ENCODE measurements at regions not wholly inside any gene's neighbourhood (a gene's known extent, or its start where the extent isn't known, plus 50 kb on each side); places are given as distances from the start of the nearest gene placed in this dataset.

DNA sequence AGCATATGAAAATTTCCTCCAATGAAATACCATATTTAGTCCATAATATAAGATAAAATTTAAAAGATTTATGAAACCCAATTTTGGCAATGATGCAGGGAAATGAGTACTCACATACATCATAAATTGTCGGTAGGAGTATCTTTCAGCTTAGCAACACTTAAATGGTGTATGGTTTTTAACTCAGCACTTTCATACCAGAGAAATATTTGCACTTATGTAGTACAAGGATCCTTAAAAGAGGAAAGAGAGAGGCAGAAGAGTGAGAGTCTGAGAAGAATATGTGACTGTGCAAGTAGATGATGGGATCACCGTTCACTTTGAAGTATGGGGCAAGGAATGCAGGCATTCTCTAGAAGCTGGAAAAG, 379.3 kb upstream of the DCN start:
- TF ChIP-seq, protein P1, sequence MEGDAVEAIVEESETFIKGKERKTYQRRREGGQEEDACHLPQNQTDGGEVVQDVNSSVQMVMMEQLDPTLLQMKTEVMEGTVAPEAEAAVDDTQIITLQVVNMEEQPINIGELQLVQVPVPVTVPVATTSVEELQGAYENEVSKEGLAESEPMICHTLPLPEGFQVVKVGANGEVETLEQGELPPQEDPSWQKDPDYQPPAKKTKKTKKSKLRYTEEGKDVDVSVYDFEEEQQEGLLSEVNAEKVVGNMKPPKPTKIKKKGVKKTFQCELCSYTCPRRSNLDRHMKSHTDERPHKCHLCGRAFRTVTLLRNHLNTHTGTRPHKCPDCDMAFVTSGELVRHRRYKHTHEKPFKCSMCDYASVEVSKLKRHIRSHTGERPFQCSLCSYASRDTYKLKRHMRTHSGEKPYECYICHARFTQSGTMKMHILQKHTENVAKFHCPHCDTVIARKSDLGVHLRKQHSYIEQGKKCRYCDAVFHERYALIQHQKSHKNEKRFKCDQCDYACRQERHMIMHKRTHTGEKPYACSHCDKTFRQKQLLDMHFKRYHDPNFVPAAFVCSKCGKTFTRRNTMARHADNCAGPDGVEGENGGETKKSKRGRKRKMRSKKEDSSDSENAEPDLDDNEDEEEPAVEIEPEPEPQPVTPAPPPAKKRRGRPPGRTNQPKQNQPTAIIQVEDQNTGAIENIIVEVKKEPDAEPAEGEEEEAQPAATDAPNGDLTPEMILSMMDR (IDR thresholded peaks at IDR 0.05; ENCODE audit: insufficient read depth in 1 of 2, low read depth in 1 of 2, low read length in 1 of 2, severe bottlenecking in 1 of 2, unreplicated experiment in 1 of 2) = no peak
- POLR2A ChIA-PET = no interaction called here
- no peaks in the 10 kb centered on the region for H3K9me3 ChIP-seq
- H3K4me3 ChIP-seq (ENCODE audit: low read depth, low read length) = no peak overlapping the region
- H3K36me3 Mint-ChIP-seq (ENCODE audit: insufficient read depth, unreplicated experiment) = no peaks in the 10 kb centered on the region
- CTCF ChIA-PET = no interaction called here
- H3K4me1 ChIP-seq = no peaks in the 10 kb centered on the region
- DNase-seq = no peak
- no TSS peak for BruUV-seq (replicated peaks)
- no peak overlapping the region for H3K4me3 Mint-ChIP-seq (ENCODE audit: unreplicated experiment)
- H3K27me3 ChIP-seq (replicated peaks; ENCODE audit: control insufficient read depth, insufficient read depth, low read length) = no peaks in the 10 kb centered on the region
- no peaks in the 10 kb centered on the region for H3K9me3 Mint-ChIP-seq (ENCODE audit: unreplicated experiment)
- H3K4me1 Mint-ChIP-seq (ENCODE audit: low read depth, unreplicated experiment) = no peaks in the 10 kb centered on the region
- intact Hi-C loops (cut with micrococcal nuclease; ENCODE audit: unreplicated experiment) = no loop called here
- no peak overlapping the region for H3K27ac Mint-ChIP-seq (ENCODE audit: unreplicated experiment)
- peaks cover 2% of the 10 kb centered on the region for H3K27me3 Mint-ChIP-seq (ENCODE audit: insufficient read depth, unreplicated experiment)
- H3K36me3 ChIP-seq (ENCODE audit: control insufficient read depth, insufficient read depth, low read length) = no peaks in the 10 kb centered on the region

DNA sequence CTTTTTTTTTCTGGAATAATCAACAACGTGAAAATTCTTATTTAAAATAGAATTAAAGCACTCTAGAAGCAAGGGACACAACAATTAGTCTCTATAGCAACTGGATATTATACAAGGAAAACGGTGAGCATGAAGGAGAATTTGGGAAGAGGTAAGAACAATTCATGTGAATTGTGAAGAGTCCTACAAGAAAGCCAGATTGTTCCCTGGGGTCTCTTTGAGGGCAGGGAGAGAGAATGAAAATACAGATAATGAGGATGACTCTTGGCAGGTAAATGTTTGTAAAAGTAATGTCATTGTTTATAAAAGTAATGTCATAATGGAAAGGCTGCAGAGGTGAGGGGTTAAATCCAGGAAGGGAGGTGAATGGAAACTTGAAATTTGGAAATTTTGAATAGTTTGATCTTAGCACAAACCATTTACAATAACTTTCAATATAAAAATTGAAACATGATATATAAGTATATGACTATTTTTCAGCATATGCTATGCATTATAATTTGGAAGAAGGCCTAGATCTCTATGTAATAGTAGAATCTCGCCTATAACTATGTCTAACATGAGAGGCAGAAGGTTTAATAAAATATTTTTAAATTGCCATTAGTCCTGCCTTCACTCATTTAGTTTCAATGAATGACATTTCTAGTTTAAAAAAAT, 378.8 kb upstream of the DCN start:
- no TSS peak for BruUV-seq (replicated peaks)
- Mint-ChIP-seq H3K4me1 (ENCODE audit: low read depth, unreplicated experiment) (no peaks in the 10 kb centered on the region), H3K36me3 (ENCODE audit: insufficient read depth, unreplicated experiment) (no peaks in the 10 kb centered on the region), H3K27ac (ENCODE audit: unreplicated experiment) (no peak overlapping the region), H3K27me3 (ENCODE audit: insufficient read depth, unreplicated experiment) (peaks cover 2% of the 10 kb centered on the region), H3K4me3 (ENCODE audit: unreplicated experiment) (no peak overlapping the region), H3K9me3 (ENCODE audit: unreplicated experiment) (no peaks in the 10 kb centered on the region)
- CTCF ChIA-PET = no interaction called here
- H3K27me3 ChIP-seq (replicated peaks; ENCODE audit: control insufficient read depth, insufficient read depth, low read length) = no peaks in the 10 kb centered on the region
- H3K36me3 ChIP-seq (ENCODE audit: control insufficient read depth, insufficient read depth, low read length) = no peaks in the 10 kb centered on the region
- TF ChIP-seq, protein P1 (IDR thresholded peaks at IDR 0.05; ENCODE audit: insufficient read depth in 1 of 2, low read depth in 1 of 2, low read length in 1 of 2, severe bottlenecking in 1 of 2, unreplicated experiment in 1 of 2) = no peak
- H3K4me3 ChIP-seq (ENCODE audit: low read depth, low read length) = no peak overlapping the region
- DNase-seq = no peak
- intact Hi-C loops (cut with micrococcal nuclease; ENCODE audit: unreplicated experiment) = no loop called here
- H3K9me3 ChIP-seq = no peaks in the 10 kb centered on the region
- POLR2A ChIA-PET = no interaction called here
- H3K4me1 ChIP-seq = no peaks in the 10 kb centered on the region

DNA sequence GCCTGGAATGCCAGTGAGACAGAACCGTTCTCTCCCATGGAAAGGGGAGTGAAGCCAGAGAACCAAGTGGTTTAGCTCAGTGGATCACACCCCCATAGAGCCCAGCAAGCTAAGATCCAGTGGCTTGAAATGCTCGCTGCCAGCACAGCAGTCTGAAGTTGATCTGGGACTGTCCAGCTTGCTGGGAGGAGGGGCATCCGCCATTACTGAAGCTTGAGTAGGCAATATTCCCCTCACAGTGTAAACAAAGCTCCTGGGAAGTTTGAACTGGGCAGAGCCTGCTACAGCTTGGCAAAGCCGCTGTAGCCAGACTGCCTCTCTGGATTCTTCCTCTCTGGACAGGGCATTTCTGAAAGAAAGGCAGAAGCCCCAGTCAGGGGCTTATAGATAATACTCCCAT, 374.3 kb upstream of the DCN start:
- BruUV-seq (replicated peaks) = no TSS peak
- Mint-ChIP-seq H3K4me3 (ENCODE audit: unreplicated experiment) (no peak overlapping the region), H3K4me1 (ENCODE audit: low read depth, unreplicated experiment) (no peaks in the 10 kb centered on the region), H3K9me3 (ENCODE audit: unreplicated experiment) (no peaks in the 10 kb centered on the region), H3K27ac (ENCODE audit: unreplicated experiment) (no peak overlapping the region), H3K36me3 (ENCODE audit: insufficient read depth, unreplicated experiment) (no peaks in the 10 kb centered on the region), H3K27me3 (ENCODE audit: insufficient read depth, unreplicated experiment) (peaks cover 2% of the 10 kb centered on the region)
- Histone ChIP-seq H3K4me1 (no peaks in the 10 kb centered on the region), H3K9me3 (no peaks in the 10 kb centered on the region), H3K27me3 (replicated peaks; ENCODE audit: control insufficient read depth, insufficient read depth, low read length) (no peaks in the 10 kb centered on the region), H3K36me3 (ENCODE audit: control insufficient read depth, insufficient read depth, low read length) (no peaks in the 10 kb centered on the region), H3K4me3 (ENCODE audit: low read depth, low read length) (no peak overlapping the region)
- POLR2A ChIA-PET = no interaction called here
- CTCF ChIA-PET = no interaction called here
- TF ChIP-seq, protein P1 (IDR thresholded peaks at IDR 0.05; ENCODE audit: insufficient read depth in 1 of 2, low read depth in 1 of 2, low read length in 1 of 2, severe bottlenecking in 1 of 2, unreplicated experiment in 1 of 2) = no peak
- intact Hi-C loops (cut with micrococcal nuclease; ENCODE audit: unreplicated experiment) = no loop called here
- DNase-seq = no peak
